Hepatocyte (in vitro differentiated cells): ENCODE measurements at regions not wholly inside any gene's neighbourhood (a gene's known extent, or its start where the extent isn't known, plus 50 kb on each side); places are given as distances from the start of the nearest gene placed in this dataset.

Source experiments
- DNase-seq: peaks from one replicate; pipeline ENCODE4 v3.0.0-alpha.2; 2016; ENCODE audit warnings: low spot score
- H2AFZ ChIP-seq: fragments of 200-600 bp; sonication (generic); 2 replicates; pipeline ENCODE4 v1.6.0; 2016; ENCODE audit warnings: antibody characterized with exemption, mild to moderate bottlenecking
- H3K27ac ChIP-seq: fragments of 200-600 bp; sonication (generic); 2 replicates; pipeline ENCODE4 v1.5.1; 2016; ENCODE audit warnings: mild to moderate bottlenecking
- H3K27me3 ChIP-seq: fragments of 200-600 bp; sonication (generic); 2 replicates; pipeline ENCODE4 v1.6.1; 2016
- H3K36me3 ChIP-seq: fragments of 200-600 bp; sonication (generic); replicated peaks from 2 replicates; pipeline ENCODE4 v1.5.1; 2016; ENCODE audit warnings: low read depth; ENCODE audit not compliant: insufficient read depth
- H3K4me1 ChIP-seq: fragments of 200-600 bp; sonication (generic); 2 replicates; pipeline ENCODE4 v1.5.1; 2016; ENCODE audit warnings: mild to moderate bottlenecking, moderate library complexity; ENCODE audit not compliant: insufficient read depth
- H3K4me2 ChIP-seq: fragments of 200-600 bp; sonication (generic); 2 replicates; pipeline ENCODE4 v1.6.0; 2016
- H3K4me3 ChIP-seq: fragments of 200-600 bp; sonication (generic); 2 replicates; pipeline ENCODE4 v1.5.1; 2016; ENCODE audit warnings: mild to moderate bottlenecking
- H3K79me2 ChIP-seq: fragments of 200-600 bp; sonication (generic); 2 replicates; pipeline ENCODE4 v1.6.0; 2017; ENCODE audit warnings: mild to moderate bottlenecking
- H3K9me2 ChIP-seq: fragments of 200-600 bp; sonication (generic); replicated peaks from 2 replicates; pipeline ENCODE4 v1.6.0; 2017; ENCODE audit warnings: mild to moderate bottlenecking; ENCODE audit not compliant: insufficient read depth
- H3K9me3 ChIP-seq: fragments of 200-600 bp; sonication (generic); 2 replicates; pipeline ENCODE4 v1.5.1; 2016; ENCODE audit warnings: low read depth, mild to moderate bottlenecking
- H4K20me1 ChIP-seq: fragments of 200-600 bp; sonication (generic); 2 replicates; pipeline ENCODE4 v1.6.0; 2016; ENCODE audit warnings: mild to moderate bottlenecking; ENCODE audit not compliant: insufficient read depth, poor library complexity, severe bottlenecking
- EZH2 ChIP-seq: fragments of 200-600 bp; sonication (generic); IDR thresholded peaks from 2 replicates; pipeline ENCODE4 v1.6.1; 2016; ENCODE audit warnings: antibody characterized with exemption, mild to moderate bottlenecking, borderline replicate concordance
- EZH2phosphoT487 ChIP-seq: fragments of 200-600 bp; sonication (generic); IDR thresholded peaks from one replicate; pipeline ENCODE4 v1.6.1; 2018; ENCODE audit warnings: antibody characterized with exemption, mild to moderate bottlenecking, low read depth, moderate library complexity; ENCODE audit not compliant: unreplicated experiment, severe bottlenecking
- WGBS: methylation state at CpG from one replicate; pipeline ENCODE4 v1.1.6; 2016; ENCODE audit warnings: low lambda C conversion rate; ENCODE audit errors: missing lambda C conversion rate; 5-methylcytosine and 5-hydroxymethylcytosine counted together
- TF ChIP-seq, protein P1 (sequence below): fragments of 200-600 bp; sonication (generic); IDR thresholded peaks from 2 replicates; pipeline ENCODE4 v1.5.1; 2016; ENCODE audit warnings: antibody characterized with exemption, mild to moderate bottlenecking; ENCODE audit not compliant: poor library complexity

GRCh38 chr2:234823877-234824376, 127.9 kb upstream of the SH3BP4 start:
- Histone ChIP-seq H3K27me3 (no peaks in the 10 kb centered on the region), H2AFZ (no peak overlapping the region), H3K79me2 (no peaks in the 10 kb centered on the region), H3K4me1 (peaks cover 12% of the 10 kb centered on the region), H4K20me1 (no peaks in the 10 kb centered on the region), H3K4me3 (no peak overlapping the region), H3K27ac (peak overlapping the region; percentile 82), H3K9me2 (no peaks in the 10 kb centered on the region), H3K9me3 (no peaks in the 10 kb centered on the region), H3K4me2 (peak overlapping the region; percentile 10), H3K36me3 (no peaks in the 10 kb centered on the region)
- DNase-seq = peak; percentile 71
- WGBS = 17% methylated on average over 2 of the region's 2 CpGs
- TF ChIP-seq EZH2 (no peak), EZH2phosphoT487 (no peak)
- TF ChIP-seq, protein P1, sequence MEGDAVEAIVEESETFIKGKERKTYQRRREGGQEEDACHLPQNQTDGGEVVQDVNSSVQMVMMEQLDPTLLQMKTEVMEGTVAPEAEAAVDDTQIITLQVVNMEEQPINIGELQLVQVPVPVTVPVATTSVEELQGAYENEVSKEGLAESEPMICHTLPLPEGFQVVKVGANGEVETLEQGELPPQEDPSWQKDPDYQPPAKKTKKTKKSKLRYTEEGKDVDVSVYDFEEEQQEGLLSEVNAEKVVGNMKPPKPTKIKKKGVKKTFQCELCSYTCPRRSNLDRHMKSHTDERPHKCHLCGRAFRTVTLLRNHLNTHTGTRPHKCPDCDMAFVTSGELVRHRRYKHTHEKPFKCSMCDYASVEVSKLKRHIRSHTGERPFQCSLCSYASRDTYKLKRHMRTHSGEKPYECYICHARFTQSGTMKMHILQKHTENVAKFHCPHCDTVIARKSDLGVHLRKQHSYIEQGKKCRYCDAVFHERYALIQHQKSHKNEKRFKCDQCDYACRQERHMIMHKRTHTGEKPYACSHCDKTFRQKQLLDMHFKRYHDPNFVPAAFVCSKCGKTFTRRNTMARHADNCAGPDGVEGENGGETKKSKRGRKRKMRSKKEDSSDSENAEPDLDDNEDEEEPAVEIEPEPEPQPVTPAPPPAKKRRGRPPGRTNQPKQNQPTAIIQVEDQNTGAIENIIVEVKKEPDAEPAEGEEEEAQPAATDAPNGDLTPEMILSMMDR = no peak

GRCh38 chr2:234823196-234823876, 128.5 kb upstream of the SH3BP4 start:
- H3K4me3 ChIP-seq = no peak overlapping the region
- no peaks in the 10 kb centered on the region for H3K79me2 ChIP-seq
- H2AFZ ChIP-seq = no peak overlapping the region
- 76% methylated on average over 7 of the region's 7 CpGs for WGBS
- TF ChIP-seq EZH2 (no peak), EZH2phosphoT487 (no peak)
- TF ChIP-seq, protein P1 = no peak
- H3K9me2 ChIP-seq = no peaks in the 10 kb centered on the region
- H3K9me3 ChIP-seq = no peaks in the 10 kb centered on the region
- no peak for DNase-seq
- no peaks in the 10 kb centered on the region for H3K36me3 ChIP-seq
- peaks cover 12% of the 10 kb centered on the region for H3K4me1 ChIP-seq
- no peaks in the 10 kb centered on the region for H4K20me1 ChIP-seq
- H3K27me3 ChIP-seq = no peaks in the 10 kb centered on the region
- peak overlapping the region; percentile 1 for H3K4me2 ChIP-seq
- H3K27ac ChIP-seq = peak overlapping the region; percentile 82

- Histone ChIP-seq H3K27me3 (no peaks in the 10 kb centered on the region), H3K4me3 (no peak overlapping the region), H3K4me1 (peaks cover 12% of the 10 kb centered on the region), H3K9me2 (no peaks in the 10 kb centered on the region), H2AFZ (no peak overlapping the region), H3K36me3 (no peaks in the 10 kb centered on the region), H3K27ac (no peak overlapping the region), H3K4me2 (no peak overlapping the region), H3K9me3 (no peaks in the 10 kb centered on the region), H4K20me1 (no peaks in the 10 kb centered on the region), H3K79me2 (no peaks in the 10 kb centered on the region)
- TF ChIP-seq EZH2phosphoT487 (no peak), EZH2 (no peak)
- TF ChIP-seq, protein P1 = no peak
- 93% methylated on average over 1 of the region's 1 CpG for WGBS
- DNase-seq = no peak
These were observed 129.8 kb upstream of the SH3BP4 start for GRCh38 chr2:234821946-234822475.
